ENCODE measurements at regions not wholly inside any gene's neighbourhood (a gene's known extent, or its start where the extent isn't known, plus 50 kb on each side); places are given as distances from the start of the nearest gene placed in this dataset.

DNA sequence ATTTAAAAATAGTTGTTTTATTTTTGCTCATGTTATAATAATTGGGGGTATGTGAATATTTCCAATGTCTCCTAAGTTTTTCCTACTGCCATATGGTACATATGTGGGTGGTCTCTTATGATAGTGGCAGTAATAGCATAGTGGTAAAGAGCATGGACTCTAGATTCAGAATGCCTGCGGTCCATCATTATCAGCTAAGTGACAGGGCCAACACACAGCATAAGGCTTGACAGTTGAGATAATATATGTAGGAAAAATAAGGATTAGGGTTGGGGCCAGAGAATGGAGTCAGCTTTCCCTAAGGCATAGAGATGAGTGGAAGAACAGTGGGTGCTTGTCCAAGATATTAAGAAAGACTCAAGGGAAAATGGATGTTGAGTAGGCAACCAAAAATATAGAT is 2707.5 kb downstream of the PCDH7 start:
- no peak for TF ChIP-seq CTCF (conservative IDR thresholded peaks at IDR 0.05; ENCODE audit: low read depth, low read length)

DNA sequence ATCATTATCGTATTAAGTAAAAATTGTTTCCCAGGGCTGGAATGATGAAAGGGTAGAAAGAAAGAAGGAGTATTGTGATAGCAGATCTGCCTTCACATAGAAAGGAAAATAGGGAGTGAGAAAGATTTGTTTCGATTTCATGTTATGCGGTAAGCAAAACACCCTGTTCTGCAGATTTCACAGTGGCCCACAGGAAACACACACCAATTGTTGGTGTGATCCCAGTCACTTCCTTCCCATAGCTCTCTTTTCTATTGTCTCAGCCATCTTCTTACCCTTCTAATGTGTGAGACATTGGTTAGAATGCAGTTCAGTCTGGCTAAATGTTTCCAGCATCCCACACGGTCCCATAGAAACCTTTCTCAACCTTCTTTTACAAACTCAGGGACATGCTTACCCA is 2709.8 kb downstream of the PCDH7 start:
- no peak overlapping the region for H3K4me3 ChIP-seq (ENCODE audit: low read depth, low read length)
- TF ChIP-seq CTCF (conservative IDR thresholded peaks at IDR 0.05; ENCODE audit: low read depth, low read length): no peak
- DNase-seq (ENCODE audit: low read depth): no peak

More for the DNA sequence above, 2707.5 kb downstream of the PCDH7 start:
- DNase-seq (ENCODE audit: low read depth): no peak
- no peak overlapping the region for H3K4me3 ChIP-seq (ENCODE audit: low read depth, low read length)

GRCh38 chr4:33437406-33437805 is 2717.2 kb downstream of the PCDH7 start:
- no peak for DNase-seq (ENCODE audit: low read depth)
- TF ChIP-seq CTCF (conservative IDR thresholded peaks at IDR 0.05; ENCODE audit: low read depth, low read length): no peak
- no peak overlapping the region for H3K4me3 ChIP-seq (ENCODE audit: low read depth, low read length)

DNA sequence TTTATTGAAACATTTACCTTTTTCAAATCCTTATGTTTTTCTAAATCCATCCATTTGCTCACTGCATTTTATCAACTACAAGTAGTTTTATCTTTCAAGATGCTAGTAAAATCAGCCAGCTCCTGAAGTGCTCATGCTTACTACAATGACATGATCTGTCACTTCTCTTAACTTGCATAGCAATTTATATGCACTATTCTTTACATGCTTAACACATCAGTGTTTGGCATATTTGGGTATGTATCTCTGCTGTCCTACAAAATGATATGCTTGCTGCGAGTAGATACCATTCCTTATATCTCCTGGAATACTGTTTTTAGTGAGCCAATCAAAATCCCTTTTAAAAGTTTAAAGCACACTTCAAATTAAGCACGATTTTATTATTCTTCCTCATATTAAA is 2726.8 kb downstream of the PCDH7 start:
- DNase-seq (ENCODE audit: low read depth): no peak
- TF ChIP-seq CTCF (conservative IDR thresholded peaks at IDR 0.05; ENCODE audit: low read depth, low read length): no peak

DNA sequence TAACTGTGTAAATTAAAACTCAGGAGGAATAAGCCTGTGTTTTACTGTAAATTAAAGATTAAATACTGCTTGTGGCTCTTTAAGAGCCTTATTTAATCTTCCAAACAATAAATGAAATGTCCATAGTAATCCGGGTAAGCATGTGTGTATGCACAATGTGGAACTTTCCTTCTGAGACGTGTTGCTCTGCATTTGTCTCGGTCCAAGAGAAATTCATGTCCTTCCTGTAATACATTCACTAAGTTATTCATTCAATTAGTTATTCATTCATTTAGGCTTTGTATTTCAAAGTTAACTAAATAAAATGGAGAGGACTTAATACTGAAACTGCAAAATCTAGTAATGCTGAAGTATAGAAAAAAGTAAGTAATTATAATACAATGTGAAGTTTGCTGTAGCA is 2728.8 kb downstream of the PCDH7 start:
- DNase-seq (ENCODE audit: low read depth): peak; percentile 31

More for the DNA sequence above, 2726.8 kb downstream of the PCDH7 start:
- H3K4me3 ChIP-seq (ENCODE audit: low read depth, low read length): no peak overlapping the region

DNA sequence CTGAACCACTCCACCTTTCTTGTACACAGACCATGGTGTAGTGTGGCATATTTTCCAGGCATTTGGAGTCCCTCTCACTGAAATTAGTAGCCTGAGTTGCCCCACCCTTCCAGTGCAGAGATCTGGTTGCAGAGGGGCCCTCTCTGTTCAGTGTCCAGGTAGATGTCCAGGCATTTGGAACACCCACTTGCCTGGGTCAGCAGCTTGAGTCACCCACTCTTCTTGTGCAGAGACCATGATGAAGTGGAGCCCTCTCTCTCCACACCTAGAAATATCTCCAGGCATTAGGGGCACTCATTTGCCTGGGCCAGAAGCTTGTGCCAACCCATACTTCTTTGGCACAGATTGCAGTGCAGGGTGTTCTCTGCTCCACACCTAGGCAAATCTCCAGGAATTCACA is 2733.3 kb downstream of the PCDH7 start:
- TF ChIP-seq CTCF (conservative IDR thresholded peaks at IDR 0.05; ENCODE audit: low read depth, low read length): no peak
- no peak for DNase-seq (ENCODE audit: low read depth)
- no peak overlapping the region for H3K4me3 ChIP-seq (ENCODE audit: low read depth, low read length)

More for the DNA sequence above, 2728.8 kb downstream of the PCDH7 start:
- H3K4me3 ChIP-seq (ENCODE audit: low read depth, low read length): no peak overlapping the region
- no peak for TF ChIP-seq CTCF (conservative IDR thresholded peaks at IDR 0.05; ENCODE audit: low read depth, low read length)

DNA sequence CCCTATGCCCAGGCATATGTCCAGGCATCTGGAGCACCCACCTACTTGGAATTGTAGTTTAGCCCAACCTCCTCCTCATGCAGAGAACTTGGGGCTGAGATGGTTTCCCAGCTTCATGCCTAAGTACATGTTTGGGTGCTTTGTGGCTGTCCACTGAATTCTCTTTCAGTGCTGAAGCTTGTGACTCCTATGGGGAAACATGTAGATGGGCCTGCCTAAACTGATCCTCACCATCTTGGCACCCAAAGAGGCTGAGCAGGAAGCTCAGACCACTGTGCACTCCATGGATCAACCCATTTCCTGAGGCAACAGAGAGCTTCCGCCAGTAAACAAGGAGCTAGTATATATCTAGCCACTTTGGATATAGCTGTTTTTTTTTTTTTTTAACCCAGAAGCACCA is 2733.7 kb downstream of the PCDH7 start:
- no peak for TF ChIP-seq CTCF (conservative IDR thresholded peaks at IDR 0.05; ENCODE audit: low read depth, low read length)
- no peak overlapping the region for H3K4me3 ChIP-seq (ENCODE audit: low read depth, low read length)
- no peak for DNase-seq (ENCODE audit: low read depth)
